GM18909 (cell line): ENCODE measurements at regions not wholly inside any gene's neighbourhood (a gene's known extent, or its start where the extent isn't known, plus 50 kb on each side); places are given as distances from the start of the nearest gene placed in this dataset.
"Not testable (repeated sequence)": the region's sequence is repeated elsewhere in the genome, so short reads cannot be mapped to it uniquely, and the experiment has no call there.

Experiments used
- ATAC-seq: cut with Tn5 transposase; IDR thresholded peaks from one replicate; pipeline ENCODE4 v1.9.1; 2021; ENCODE audit warnings: mild to moderate bottlenecking; ENCODE audit not compliant: unreplicated experiment, poor library complexity

- peak; percentile 48 for ATAC-seq
Measured at GRCh38 chr5:125412561-125413495, 666.4 kb upstream of the ZNF608 start.

GRCh38 chr5:125413496-125414274 lies 667.2 kb upstream of the ZNF608 start:
- ATAC-seq: no peak

- ATAC-seq: no peak
Measured at GRCh38 chr5:125415126-125415525, 668.7 kb upstream of the ZNF608 start.

GRCh38 chr5:125416055-125416454 lies 669.6 kb upstream of the ZNF608 start:
- no peak for ATAC-seq

GRCh38 chr5:125421006-125421405 lies 674.6 kb upstream of the ZNF608 start:
- no peak for ATAC-seq

GRCh38 chr5:125422342-125422741 lies 675.9 kb upstream of the ZNF608 start:
- no peak for ATAC-seq

GRCh38 chr5:125424402-125425141 lies 678.1 kb upstream of the ZNF608 start:
- no peak for ATAC-seq

GRCh38 chr5:125429498-125429897 lies 683.1 kb upstream of the ZNF608 start:
- no peak for ATAC-seq

- ATAC-seq: no peak
Measured at GRCh38 chr5:125433457-125433856, 687.0 kb upstream of the ZNF608 start.

GRCh38 chr5:125439243-125439642 lies 692.8 kb upstream of the ZNF608 start:
- no peak for ATAC-seq

- no peak for ATAC-seq
Measured at GRCh38 chr5:125440905-125441304, 694.5 kb upstream of the ZNF608 start.

GRCh38 chr5:125446986-125447385 lies 700.5 kb upstream of the ZNF608 start:
- no peak for ATAC-seq

- no peak for ATAC-seq
Measured at GRCh38 chr5:125450771-125451170, 704.3 kb upstream of the ZNF608 start.

GRCh38 chr5:125451622-125452021 lies 705.2 kb upstream of the ZNF608 start:
- ATAC-seq: no peak

- ATAC-seq: no peak
Measured at GRCh38 chr5:125452991-125453390, 706.6 kb upstream of the ZNF608 start.

- no peak for ATAC-seq
Measured at GRCh38 chr5:125455041-125455440, 708.6 kb upstream of the ZNF608 start.

- ATAC-seq: not testable (repeated sequence)
Measured at GRCh38 chr5:125456005-125456404, 709.6 kb upstream of the ZNF608 start.

GRCh38 chr5:125457617-125458016 lies 711.2 kb upstream of the ZNF608 start:
- ATAC-seq: no peak

- ATAC-seq: not testable (repeated sequence)
Measured at GRCh38 chr5:125458949-125459348, 712.5 kb upstream of the ZNF608 start.

GRCh38 chr5:125461641-125462072 lies 715.2 kb upstream of the ZNF608 start:
- ATAC-seq: no peak
